OCI-LY7 (cell line): ENCODE measurements at regions not wholly inside any gene's neighbourhood (a gene's known extent, or its start where the extent isn't known, plus 50 kb on each side); places are given as distances from the start of the nearest gene placed in this dataset.
A peak's percentile ranks its signal among the peaks of the same experiment; 100 is the strongest.

Source experiments
- BruUV-seq: library from RNA; stranded (reverse); fragments of 400-500 nt; replicated peaks from 2 replicates; lab custom pipeline; 2021; lab: Mats Ljungman, UMichigan
- CTCF ChIA-PET: fragments of 300-600 bp; sonication (Branson Sonifier 250); formaldehyde crosslinking; loops from one replicate; lab custom pipeline; 2022; ENCODE audit warnings: antibody characterized with exemption; ENCODE audit not compliant: unreplicated experiment; lab: Charles Lee
- POLR2A ChIA-PET: fragments of 300-600 bp; sonication (Branson Sonifier 250); formaldehyde crosslinking; loops from one replicate; lab custom pipeline; 2022; ENCODE audit warnings: antibody characterized with exemption; lab: Charles Lee
- DNase-seq: peaks from one replicate; pipeline ENCODE4 v3.0.0-alpha.2; 2015; ENCODE audit warnings: low spot score
- H2AFZ ChIP-seq: fragments of 200-600 bp; sonication (generic), shearing (Covaris generic); 2 replicates; pipeline ENCODE4 v1.6.1; 2014; ENCODE audit warnings: mild to moderate bottlenecking, antibody characterized with exemption, low read length, moderate library complexity
- H3K27ac ChIP-seq: fragments of 200-600 bp; sonication (generic); 2 replicates; pipeline ENCODE4 v1.5.1; 2014; ENCODE audit warnings: mixed run types, low read depth, mild to moderate bottlenecking, moderate library complexity, low read length, inconsistent platforms; ENCODE audit not compliant: poor library complexity, severe bottlenecking
- H3K36me3 ChIP-seq: fragments of 200-600 bp; sonication (generic); 2 replicates; pipeline ENCODE4 v1.6.1; 2014; ENCODE audit warnings: mild to moderate bottlenecking, antibody characterized with exemption, low read length, moderate library complexity, mixed read lengths; ENCODE audit not compliant: insufficient read depth
- H3K4me1 ChIP-seq: fragments of 200-600 bp; sonication (generic); 2 replicates; pipeline ENCODE4 v1.5.1; 2014; ENCODE audit warnings: mild to moderate bottlenecking, low read length; ENCODE audit not compliant: insufficient read depth, poor library complexity, severe bottlenecking
- H3K4me2 ChIP-seq: fragments of 200-600 bp; sonication (generic); 2 replicates; pipeline ENCODE4 v1.6.1; 2014; ENCODE audit warnings: mild to moderate bottlenecking, low read length
- H3K4me3 ChIP-seq: fragments of 200-600 bp; sonication (generic); 2 replicates; pipeline ENCODE4 v1.5.1; 2014; ENCODE audit warnings: mild to moderate bottlenecking, low read depth, low read length; ENCODE audit not compliant: poor library complexity, severe bottlenecking
- H3K79me2 ChIP-seq: fragments of 200-600 bp; sonication (generic); 2 replicates; pipeline ENCODE4 v1.6.1; 2016; ENCODE audit warnings: low read depth, mild to moderate bottlenecking, low read length, moderate library complexity, mixed read lengths; ENCODE audit not compliant: insufficient read depth
- H3K9me2 ChIP-seq: fragments of 200-600 bp; sonication (generic); 2 replicates; pipeline ENCODE4 v1.6.1; 2016; ENCODE audit warnings: mild to moderate bottlenecking, low read length, mixed read lengths; ENCODE audit not compliant: insufficient read depth
- H3K9me3 ChIP-seq: fragments of 200-600 bp; sonication (generic); 2 replicates; pipeline ENCODE4 v1.6.1; 2014; ENCODE audit warnings: mild to moderate bottlenecking, mixed run types, low read length, mixed read lengths
- H4K20me1 ChIP-seq: fragments of 200-600 bp; sonication (generic); 2 replicates; pipeline ENCODE4 v1.6.1; 2014; ENCODE audit warnings: mild to moderate bottlenecking, antibody characterized with exemption, low read length, moderate library complexity, mixed read lengths; ENCODE audit not compliant: insufficient read depth
- CTCF ChIP-seq: fragments of 200-600 bp; sonication (generic); conservative IDR thresholded peaks from 2 replicates; pipeline ENCODE4 v1.5.1; 2014; ENCODE audit warnings: mild to moderate bottlenecking, antibody characterized with exemption, low read length, moderate library complexity, mixed read lengths
- EZH2phosphoT487 ChIP-seq: fragments of 200-600 bp; sonication (generic); IDR thresholded peaks from 2 replicates; pipeline ENCODE4 v1.6.1; 2018; ENCODE audit warnings: low read depth, borderline replicate concordance, mild to moderate bottlenecking, mixed run types, antibody characterized with exemption, low read length, moderate library complexity, mixed read lengths
- intact Hi-C: fragments of 100-400 bp; cut with micrococcal nuclease; formaldehyde crosslinking; loops from one replicate; pipeline ENCODE4 v1.10.0; 2022; ENCODE audit not compliant: unreplicated experiment

DNA sequence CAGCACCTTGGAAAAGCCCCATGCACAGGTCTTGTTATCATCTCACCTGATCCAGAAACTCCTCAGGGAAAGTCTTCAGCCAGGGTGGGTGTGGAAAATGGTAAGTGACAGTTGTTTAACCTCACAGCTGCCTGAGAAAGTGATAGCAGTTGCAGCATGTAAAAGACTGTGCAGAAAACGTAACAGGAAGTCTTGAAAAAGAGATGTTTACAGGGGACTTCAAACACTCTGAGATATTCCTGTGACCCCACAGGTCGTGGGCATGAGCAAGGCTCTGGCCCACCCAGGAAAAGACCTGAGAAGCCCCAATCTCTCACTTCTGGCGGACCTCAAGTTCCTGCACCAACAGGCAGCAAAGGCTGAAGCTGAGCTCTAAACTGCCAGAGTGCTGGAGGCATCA, 826.9 kb downstream of the UQCRFS1 start:
- H3K9me2 ChIP-seq = no peaks in the 10 kb centered on the region
- no peaks in the 10 kb centered on the region for H3K79me2 ChIP-seq
- H4K20me1 ChIP-seq = no peaks in the 10 kb centered on the region
- intact Hi-C loops = no loop called here
- peak overlapping the region; percentile 49 for H3K4me2 ChIP-seq
- peak overlapping the region; percentile 37 for H3K27ac ChIP-seq
- peaks cover 17% of the 10 kb centered on the region for H3K4me1 ChIP-seq
- H3K36me3 ChIP-seq = no peaks in the 10 kb centered on the region
- no peak overlapping the region for H3K4me3 ChIP-seq
- ChIA-PET CTCF (no interaction called here), POLR2A (interaction anchor here (0.5 to 0.6 kb wide), 2 partner anchors 144 to 720 kb away, joined by 3 read pairs; no protein-coding TSS in a partner anchor)
- TF ChIP-seq EZH2phosphoT487 (no peak), CTCF (no peak)
- peak; percentile 51 for DNase-seq
- no peaks in the 10 kb centered on the region for H3K9me3 ChIP-seq
- peak overlapping the region; percentile 69; the same call in 1 of the 2 replicates for H2AFZ ChIP-seq
- no TSS peak for BruUV-seq

DNA sequence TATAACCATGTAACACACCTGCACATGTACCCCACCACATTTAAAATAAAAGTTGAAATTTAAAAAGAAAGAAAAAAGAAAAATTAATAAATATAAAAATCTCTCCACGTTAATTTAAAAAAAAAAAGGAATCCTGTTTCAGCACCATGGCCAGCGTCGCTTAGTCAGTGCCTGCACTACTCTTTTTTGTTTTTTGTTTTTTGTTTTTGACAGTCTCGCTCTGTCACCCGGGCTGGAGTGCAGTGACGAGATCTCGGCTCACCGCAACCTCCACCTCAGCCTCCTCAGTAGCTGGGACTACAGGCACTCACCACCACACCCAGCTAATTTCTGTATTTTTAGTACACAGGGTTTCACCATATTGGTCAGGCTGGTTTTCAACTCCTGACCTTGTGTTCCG, 835.9 kb downstream of the UQCRFS1 start:
- Histone ChIP-seq H3K4me1 (no peaks in the 10 kb centered on the region), H3K27ac (no peak overlapping the region), H2AFZ (no peak overlapping the region), H3K36me3 (no peaks in the 10 kb centered on the region), H4K20me1 (no peaks in the 10 kb centered on the region), H3K9me2 (no peaks in the 10 kb centered on the region), H3K9me3 (no peaks in the 10 kb centered on the region), H3K4me2 (no peak overlapping the region), H3K4me3 (no peak overlapping the region), H3K79me2 (no peaks in the 10 kb centered on the region)
- no TSS peak for BruUV-seq
- TF ChIP-seq EZH2phosphoT487 (no peak), CTCF (no peak)
- CTCF ChIA-PET = no interaction called here
- intact Hi-C loops = no loop called here
- POLR2A ChIA-PET = interaction anchor here (0.6 to 0.7 kb wide), 2 partner anchors 42 to 318 kb away, joined by 4 to 6 read pairs; no protein-coding TSS in a partner anchor
- DNase-seq = no peak

DNA sequence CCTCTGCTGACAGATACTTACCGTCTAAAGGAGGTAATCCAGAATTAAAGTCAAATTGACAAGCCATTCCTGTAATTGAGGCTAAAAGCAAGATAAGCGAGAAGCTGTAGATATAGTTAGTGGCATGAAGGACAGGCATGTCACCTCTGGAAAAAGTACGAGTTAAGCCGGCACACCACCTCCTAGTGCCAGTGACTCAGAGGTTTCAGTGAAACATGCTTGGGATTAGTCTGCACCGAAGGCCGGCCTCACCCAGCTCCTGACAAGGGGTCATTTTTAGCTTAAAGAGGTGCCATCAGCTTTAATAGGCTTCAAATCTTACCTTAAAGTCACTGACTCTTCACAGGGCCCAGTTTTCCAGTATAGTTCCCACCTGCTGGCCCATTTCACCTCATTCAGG, 838.0 kb downstream of the UQCRFS1 start:
- no peak overlapping the region for H3K4me2 ChIP-seq
- no peaks in the 10 kb centered on the region for H3K36me3 ChIP-seq
- no peaks in the 10 kb centered on the region for H4K20me1 ChIP-seq
- no peak overlapping the region for H3K4me3 ChIP-seq
- BruUV-seq = no TSS peak
- intact Hi-C loops = no loop called here
- H3K9me3 ChIP-seq = no peaks in the 10 kb centered on the region
- no peaks in the 10 kb centered on the region for H3K9me2 ChIP-seq
- no peak overlapping the region for H3K27ac ChIP-seq
- no peak for DNase-seq
- CTCF ChIA-PET = no interaction called here
- no peaks in the 10 kb centered on the region for H3K79me2 ChIP-seq
- TF ChIP-seq EZH2phosphoT487 (no peak), CTCF (no peak)
- no peak overlapping the region for H2AFZ ChIP-seq
- no peaks in the 10 kb centered on the region for H3K4me1 ChIP-seq
- POLR2A ChIA-PET = interaction anchor here (0.7 kb wide), 1 partner anchor 405 kb away, joined by 3 read pairs; no protein-coding TSS in a partner anchor
